D721Med (cell line): ENCODE measurements at regions not wholly inside any gene's neighbourhood (a gene's known extent, or its start where the extent isn't known, plus 50 kb on each side); places are given as distances from the start of the nearest gene placed in this dataset.

Experiments
- DNase-seq: peaks from one replicate; pipeline ENCODE4 v3.0.0; 2011; ENCODE audit warnings: low spot score; ENCODE audit not compliant: insufficient read length
- FAIRE-seq: peaks from 2 replicates; lab custom pipeline; 2011; peaks lifted over from hg19 to GRCh38; lab: Jason Lieb, UNC
- CTCF ChIP-seq: IDR thresholded peaks from 2 replicates; pipeline ENCODE4 v1.5.1; 2012; ENCODE audit warnings: mild to moderate bottlenecking, control low read depth; ENCODE audit not compliant: insufficient read depth; ENCODE audit errors: missing control alignments

- no peak for TF ChIP-seq CTCF
- DNase-seq (no peak), FAIRE-seq (no peak)
These were observed 593.6 kb downstream of the ZIC1 start for GRCh38 chr3:148002705-148003205.

- FAIRE-seq (no peak), DNase-seq (no peak)
- TF ChIP-seq CTCF = no peak
These were observed 595.2 kb downstream of the ZIC1 start for GRCh38 chr3:148004331-148004730.

- DNase-seq (no peak), FAIRE-seq (no peak)
- no peak for TF ChIP-seq CTCF
These were observed 596.3 kb downstream of the ZIC1 start for GRCh38 chr3:148005456-148005855.

GRCh38 chr3:148006508-148006907 lies 597.3 kb downstream of the ZIC1 start:
- DNase-seq = no peak
- no peak for TF ChIP-seq CTCF
- FAIRE-seq = no peak

GRCh38 chr3:148008591-148008990 lies 599.4 kb downstream of the ZIC1 start:
- FAIRE-seq (no peak), DNase-seq (no peak)
- no peak for TF ChIP-seq CTCF

- FAIRE-seq (no peak), DNase-seq (no peak)
- TF ChIP-seq CTCF = no peak
These were observed 611.7 kb downstream of the ZIC1 start for GRCh38 chr3:148020861-148021260.

- no peak for FAIRE-seq
- no peak for TF ChIP-seq CTCF
- DNase-seq = no peak
These were observed 612.2 kb downstream of the ZIC1 start for GRCh38 chr3:148021381-148021780.
